Embryonic facial prominence (tissue), 1 donor: ENCODE measurements at regions not wholly inside any gene's neighbourhood (a gene's known extent, or its start where the extent isn't known, plus 50 kb on each side); places are given as distances from the start of the nearest gene placed in this dataset.

Source experiments
- DNase-seq: peaks from one replicate; pipeline ENCODE4 v3.0.0-alpha.2; 2016; ENCODE audit errors: extremely low spot score

DNA sequence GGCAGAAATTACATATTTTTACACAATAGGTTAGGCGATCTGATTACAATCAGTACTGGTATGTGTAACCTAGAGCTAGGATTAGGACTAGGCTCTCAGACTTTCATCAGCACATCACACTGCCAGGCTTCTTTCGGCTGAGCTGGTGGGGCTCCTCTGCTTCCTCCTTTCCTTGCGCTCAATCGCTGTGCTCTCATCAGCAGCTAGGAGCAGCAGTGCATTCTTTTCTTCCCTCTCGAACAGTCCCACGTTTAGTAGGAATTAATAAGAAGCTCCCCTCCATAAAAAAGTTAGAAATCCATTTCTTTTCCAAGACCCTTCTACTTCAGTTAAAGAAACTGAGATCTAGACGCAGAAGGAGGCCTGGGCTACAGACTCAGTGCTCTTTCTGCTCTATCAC, 350.4 kb downstream of the SPRY1 start:
- no peak for DNase-seq

DNA sequence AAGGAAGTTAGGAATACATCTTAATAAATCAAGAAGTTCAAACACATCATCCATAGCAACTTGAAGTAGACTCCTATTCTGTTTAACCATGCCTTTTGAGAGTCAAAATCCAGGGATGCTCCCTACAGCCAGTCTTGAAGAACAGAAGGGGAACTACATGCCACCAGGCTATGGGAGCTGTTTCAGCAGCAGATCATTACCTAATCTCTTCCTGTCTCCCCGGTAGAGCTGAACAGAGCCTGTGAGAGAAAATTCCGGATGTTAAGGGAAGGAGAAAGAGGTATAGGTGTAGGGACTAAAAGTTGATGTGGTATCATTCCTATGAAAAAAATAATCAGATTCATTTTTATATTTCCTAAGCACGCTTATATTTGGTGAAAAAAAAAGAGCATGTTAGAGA, 352.2 kb downstream of the SPRY1 start:
- DNase-seq = no peak

- DNase-seq = no peak
Observed at GRCh38 chr4:123749383-123749782, 352.8 kb downstream of the SPRY1 start.

DNA sequence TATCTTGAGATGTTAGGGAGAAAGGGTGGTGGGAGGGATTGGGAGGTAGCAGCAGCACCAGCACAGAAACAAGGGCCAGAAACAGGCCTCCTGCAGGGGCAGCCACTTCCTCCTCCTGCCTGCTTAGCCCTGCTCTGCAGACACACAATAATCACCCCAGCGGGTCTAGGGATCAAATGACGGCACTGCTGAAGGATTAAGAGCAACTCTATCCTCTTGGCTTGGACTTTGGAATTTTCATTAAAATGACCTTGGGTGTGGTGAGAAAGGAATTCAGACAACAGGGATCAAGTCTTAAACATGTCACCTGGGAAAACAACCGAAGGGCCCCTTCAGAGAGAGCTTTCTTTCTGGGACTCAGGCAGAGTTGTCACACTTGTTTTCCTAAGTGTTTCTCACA, 353.4 kb downstream of the SPRY1 start:
- DNase-seq = peak; percentile 34

- no peak for DNase-seq
Observed at GRCh38 chr4:123755655-123756054, 359.1 kb downstream of the SPRY1 start.

- DNase-seq = no peak
Observed at GRCh38 chr4:123767806-123768205, 371.2 kb downstream of the SPRY1 start.

GRCh38 chr4:123770884-123771283, 374.3 kb downstream of the SPRY1 start:
- DNase-seq = no peak

DNA sequence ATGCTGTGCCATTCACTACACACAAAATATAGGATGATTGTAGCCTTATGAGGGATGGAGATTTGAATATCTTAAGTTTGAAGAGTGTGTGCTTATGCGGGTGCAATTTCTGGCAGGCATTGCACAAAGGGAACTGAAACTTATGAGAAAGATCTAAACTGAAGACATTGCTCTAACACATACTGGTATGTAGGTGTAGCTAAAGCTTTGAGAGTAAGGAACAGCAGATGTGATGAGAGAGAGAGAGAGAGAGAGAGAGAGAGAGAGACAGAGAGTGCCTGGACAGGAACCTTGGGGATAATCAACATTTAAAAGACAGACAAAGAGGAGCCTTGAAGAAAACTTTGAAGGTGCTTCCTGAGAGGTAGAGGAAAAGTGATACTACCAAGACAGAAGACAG, 379.7 kb downstream of the SPRY1 start:
- DNase-seq = no peak

DNA sequence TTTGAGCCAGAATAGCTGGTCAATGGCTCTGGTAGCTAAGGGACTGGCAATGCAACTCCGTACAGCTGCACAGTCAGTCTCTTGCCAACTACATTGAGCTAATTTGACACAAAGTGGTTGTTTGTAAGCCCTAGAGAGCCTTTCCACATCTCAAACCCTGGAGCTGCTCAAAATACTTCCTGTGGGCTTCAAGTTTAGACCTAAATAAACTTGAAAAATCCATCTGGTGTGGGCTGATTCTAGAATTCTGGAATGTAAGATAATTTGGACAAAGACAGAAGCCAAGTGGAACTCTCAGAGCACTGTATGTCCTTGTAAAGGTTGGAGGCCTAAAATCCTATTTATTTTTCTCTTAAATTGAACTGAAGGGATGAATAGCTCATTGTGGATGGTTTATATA, 380.8 kb downstream of the SPRY1 start:
- no peak for DNase-seq

GRCh38 chr4:123783151-123783790, 386.7 kb downstream of the SPRY1 start:
- no peak for DNase-seq

DNA sequence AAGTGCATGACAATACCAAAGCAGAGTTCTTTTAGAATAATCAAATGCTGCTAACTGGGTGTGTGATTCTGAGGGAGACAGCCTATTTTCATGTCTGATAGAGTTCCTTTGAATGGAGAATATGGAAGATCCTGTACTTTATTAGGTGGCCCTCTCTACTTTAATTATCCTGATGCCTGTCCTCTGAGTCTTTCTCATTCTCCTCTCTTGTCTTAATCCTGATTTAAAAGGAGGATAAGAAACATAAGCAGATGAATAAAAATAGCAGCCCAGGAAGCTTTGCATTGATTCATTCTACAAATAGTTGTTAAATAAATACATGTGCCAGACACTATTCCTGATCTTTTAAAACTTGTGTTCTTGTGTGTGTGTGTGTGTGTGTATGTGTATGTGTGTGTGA, 387.3 kb downstream of the SPRY1 start:
- no peak for DNase-seq

GRCh38 chr4:123784626-123785025, 388.0 kb downstream of the SPRY1 start:
- DNase-seq = no peak

- no peak for DNase-seq
Observed at GRCh38 chr4:123785538-123785937, 388.9 kb downstream of the SPRY1 start.

DNA sequence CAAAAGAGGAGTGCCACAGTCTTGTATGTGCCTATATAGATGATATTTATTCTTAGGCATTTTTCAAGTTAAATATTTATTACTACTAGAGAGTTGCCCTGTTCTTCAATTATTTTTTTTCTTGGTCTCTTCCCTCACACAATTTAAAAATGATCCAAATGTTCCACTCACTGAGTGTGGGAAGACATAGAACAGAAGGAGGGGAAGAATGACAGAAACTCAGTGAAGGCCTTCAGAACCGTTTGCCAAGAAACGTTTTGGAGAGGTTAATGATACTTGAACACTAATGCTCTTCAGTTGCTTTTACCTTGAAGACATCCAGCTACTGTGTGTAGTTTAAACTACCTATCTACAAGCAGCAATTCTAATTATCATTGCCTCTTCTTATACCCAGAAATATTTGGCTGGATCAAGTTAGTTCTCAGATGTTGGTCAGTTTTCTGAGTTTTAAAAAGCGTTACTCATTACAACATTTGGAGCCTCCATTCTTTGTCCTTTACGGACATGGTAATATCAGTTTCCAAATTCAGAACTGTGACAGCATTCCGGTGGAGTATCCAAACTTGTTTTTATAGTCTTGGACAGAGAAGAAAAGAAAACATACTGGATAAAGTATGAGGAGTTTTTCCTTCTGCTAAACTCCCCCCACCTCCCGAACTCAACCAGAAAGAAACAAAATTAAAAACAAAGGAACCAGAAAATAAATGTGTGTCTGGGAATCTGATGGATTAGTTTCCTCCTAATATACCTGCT, 389.7 kb downstream of the SPRY1 start:
- DNase-seq = no peak

GRCh38 chr4:123786920-123787319, 390.3 kb downstream of the SPRY1 start:
- peak; percentile 14 for DNase-seq

DNA sequence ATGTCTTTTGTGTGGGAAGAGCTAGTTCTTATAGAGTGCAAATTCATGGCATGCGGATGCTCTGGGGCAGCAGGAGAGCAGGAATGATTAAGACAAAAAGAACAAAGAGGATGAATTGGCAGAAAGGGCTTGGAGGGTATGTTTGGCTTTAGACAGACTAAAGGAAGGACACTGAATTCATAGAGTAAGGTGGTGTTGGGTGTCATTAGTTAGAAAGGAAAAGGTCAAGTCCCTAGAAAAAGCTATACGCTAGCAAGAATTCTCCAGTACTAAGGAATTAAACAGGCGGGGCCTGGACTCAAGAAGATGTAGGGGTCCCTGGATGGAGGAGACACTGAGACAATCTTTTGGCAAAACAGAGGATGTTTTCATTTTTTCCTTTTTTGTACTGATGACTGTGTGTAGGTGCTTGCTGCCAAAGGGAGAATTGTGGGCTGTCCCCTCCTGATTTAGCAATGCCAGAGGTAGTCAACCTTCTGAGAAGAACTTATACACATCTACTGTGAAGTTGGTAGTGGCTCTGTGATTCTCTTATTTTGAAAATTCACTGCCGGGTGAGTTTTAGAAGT, 391.0 kb downstream of the SPRY1 start:
- DNase-seq = no peak

GRCh38 chr4:123788577-123788976, 392.0 kb downstream of the SPRY1 start:
- DNase-seq = no peak

DNA sequence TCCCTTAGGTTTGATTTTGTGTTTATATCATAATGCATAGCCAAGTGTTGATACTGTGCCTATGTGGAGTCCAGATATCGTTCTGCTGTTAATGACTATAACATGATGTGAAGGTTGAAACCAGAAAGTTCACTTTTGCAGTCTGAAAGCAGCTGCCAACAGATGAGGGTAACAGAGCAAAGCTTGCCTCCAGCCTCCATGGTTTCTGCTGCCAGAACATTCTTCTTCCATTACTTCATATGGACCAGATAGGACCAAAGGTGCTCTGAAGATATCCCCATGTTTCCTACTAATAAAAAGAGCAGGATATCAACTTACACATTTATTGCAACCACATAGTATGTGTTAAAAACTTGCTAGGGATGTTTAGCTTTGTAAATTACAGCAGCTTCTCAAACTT, 394.1 kb downstream of the SPRY1 start:
- DNase-seq = no peak

DNA sequence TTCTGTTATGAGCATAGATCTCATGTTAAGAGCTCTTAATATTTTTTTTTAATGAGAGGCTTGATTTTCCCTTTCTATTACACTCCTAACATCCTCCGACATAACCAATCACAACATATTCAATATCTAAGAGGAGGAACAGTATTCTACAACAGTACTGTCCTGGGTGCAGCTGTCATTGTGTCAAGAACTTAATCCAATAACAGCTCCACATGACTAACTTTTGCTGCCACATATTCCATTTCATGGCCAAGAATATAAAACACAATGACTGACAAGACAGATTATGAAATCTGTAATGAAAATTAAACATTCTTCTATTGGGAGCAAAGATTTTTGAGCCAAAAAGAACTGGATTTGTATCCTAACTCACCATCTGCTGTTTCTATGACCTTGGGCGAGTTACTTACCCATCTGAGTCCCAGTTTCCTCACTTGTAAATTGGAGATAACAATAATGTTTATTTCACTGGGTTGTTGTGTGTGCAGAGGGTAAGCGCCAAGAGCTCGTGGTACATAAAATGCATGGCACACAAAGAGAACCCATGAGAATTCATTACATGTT, 405.6 kb downstream of the SPRY1 start:
- no peak for DNase-seq

- no peak for DNase-seq
Observed at GRCh38 chr4:123802933-123803332, 406.3 kb downstream of the SPRY1 start.

DNA sequence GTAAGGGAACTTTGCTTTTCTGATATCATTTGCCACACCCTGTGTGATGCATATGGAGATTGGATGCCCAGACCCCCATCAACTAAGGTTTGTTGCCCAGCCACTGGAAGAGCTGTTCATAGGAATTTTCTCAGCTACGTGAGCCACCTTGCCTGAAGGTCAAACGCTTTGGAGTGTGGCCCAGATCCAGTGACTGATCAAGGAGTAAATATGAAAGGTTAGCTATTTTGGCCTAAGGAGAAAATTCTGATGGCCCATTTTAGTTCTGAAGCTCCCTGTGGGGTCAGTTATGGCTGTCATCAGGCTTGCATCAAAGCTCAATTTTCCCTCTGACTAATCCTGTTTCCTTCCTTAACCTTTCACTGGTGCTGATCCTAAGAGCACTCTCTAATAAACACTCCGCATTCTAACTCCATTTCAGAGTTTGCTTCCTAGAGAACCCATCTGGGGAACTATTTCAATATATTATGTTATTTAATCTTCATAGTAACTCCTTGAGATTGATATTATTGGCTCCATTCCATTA, 407.7 kb downstream of the SPRY1 start:
- DNase-seq = no peak

DNA sequence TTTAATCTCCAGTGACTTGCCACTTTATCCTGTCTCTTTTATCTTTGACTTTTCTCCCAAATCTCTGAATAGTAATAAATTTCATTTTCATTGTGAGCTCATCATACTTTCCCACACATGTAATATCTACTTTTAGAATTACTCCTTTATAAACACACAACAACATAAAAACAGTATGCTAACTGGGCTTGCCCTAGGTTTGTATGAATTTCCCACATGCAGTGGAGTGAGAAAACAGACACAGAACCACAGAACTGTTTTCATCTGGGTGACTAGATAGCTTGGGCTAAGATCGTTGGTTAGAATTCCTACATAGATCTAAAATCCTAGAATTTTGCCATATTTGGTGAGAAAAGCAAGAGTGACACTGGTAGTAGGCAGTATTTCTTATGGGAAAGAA, 409.5 kb downstream of the SPRY1 start:
- DNase-seq = no peak

- no peak for DNase-seq
Observed at GRCh38 chr4:123807187-123807586, 410.6 kb downstream of the SPRY1 start.
